H1 (cell line): ENCODE measurements at regions not wholly inside any gene's neighbourhood (a gene's known extent, or its start where the extent isn't known, plus 50 kb on each side); places are given as distances from the start of the nearest gene placed in this dataset.

Experiments used
- SUZ12 ChIP-seq: fragments of 200-600 bp; sonication (generic); IDR thresholded peaks from 2 replicates; pipeline ENCODE4 v1.6.1; 2012; ENCODE audit warnings: mild to moderate bottlenecking, inconsistent platforms, low read length, moderate library complexity, mixed read lengths
- TF ChIP-seq, protein P1 (sequence below), 3 experiments: IDR thresholded peaks; 1 replicate in 2 of 3; 2 replicates in 1 of 3; pipeline versions ENCODE4 v1.5.1 to v1.6.1; 2011; ENCODE audit warnings: low read length in 3 of 3, mild to moderate bottlenecking in 3 of 3, inconsistent platforms in 2 of 3, low read depth in 1 of 3, moderate library complexity in 1 of 3; ENCODE audit not compliant: insufficient read depth in 1 of 3; ENCODE audit errors: control extremely low read depth in 1 of 3
- TF ChIP-seq, protein P2 (sequence below): IDR thresholded peaks from 2 replicates; pipeline ENCODE4 v1.6.1; 2012; ENCODE audit warnings: inconsistent platforms

DNA sequence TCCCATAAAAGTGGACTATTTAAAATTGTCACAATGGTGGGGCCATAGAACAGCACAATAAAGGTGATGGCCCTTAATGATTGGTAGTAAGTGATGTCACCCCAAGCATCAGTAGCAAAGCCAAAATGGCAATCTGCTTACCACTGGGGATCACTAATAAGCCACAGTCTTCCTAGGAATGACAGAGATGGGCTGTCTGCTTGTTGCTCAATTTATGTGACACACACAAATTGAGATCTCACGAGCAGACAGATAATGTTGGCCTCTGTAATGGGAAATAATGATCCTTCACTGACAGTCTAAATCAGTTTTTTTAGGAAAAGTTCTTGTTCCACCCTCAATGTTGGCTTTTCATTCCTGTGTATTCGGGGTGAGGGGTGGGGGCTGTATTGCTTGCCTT lies 515.1 kb downstream of the BRD1 start:
- TF ChIP-seq, protein P1, sequence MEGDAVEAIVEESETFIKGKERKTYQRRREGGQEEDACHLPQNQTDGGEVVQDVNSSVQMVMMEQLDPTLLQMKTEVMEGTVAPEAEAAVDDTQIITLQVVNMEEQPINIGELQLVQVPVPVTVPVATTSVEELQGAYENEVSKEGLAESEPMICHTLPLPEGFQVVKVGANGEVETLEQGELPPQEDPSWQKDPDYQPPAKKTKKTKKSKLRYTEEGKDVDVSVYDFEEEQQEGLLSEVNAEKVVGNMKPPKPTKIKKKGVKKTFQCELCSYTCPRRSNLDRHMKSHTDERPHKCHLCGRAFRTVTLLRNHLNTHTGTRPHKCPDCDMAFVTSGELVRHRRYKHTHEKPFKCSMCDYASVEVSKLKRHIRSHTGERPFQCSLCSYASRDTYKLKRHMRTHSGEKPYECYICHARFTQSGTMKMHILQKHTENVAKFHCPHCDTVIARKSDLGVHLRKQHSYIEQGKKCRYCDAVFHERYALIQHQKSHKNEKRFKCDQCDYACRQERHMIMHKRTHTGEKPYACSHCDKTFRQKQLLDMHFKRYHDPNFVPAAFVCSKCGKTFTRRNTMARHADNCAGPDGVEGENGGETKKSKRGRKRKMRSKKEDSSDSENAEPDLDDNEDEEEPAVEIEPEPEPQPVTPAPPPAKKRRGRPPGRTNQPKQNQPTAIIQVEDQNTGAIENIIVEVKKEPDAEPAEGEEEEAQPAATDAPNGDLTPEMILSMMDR (IDR thresholded peaks at IDR 0.05; ENCODE audit: control extremely low read depth in 1 of 3, insufficient read depth in 1 of 3, low read depth in 1 of 3, low read length in 3 of 3), result no peak
- no peak for TF ChIP-seq SUZ12
- TF ChIP-seq, protein P2, sequence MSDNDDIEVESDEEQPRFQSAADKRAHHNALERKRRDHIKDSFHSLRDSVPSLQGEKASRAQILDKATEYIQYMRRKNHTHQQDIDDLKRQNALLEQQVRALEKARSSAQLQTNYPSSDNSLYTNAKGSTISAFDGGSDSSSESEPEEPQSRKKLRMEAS, result no peak
